SK-N-SH treated with all-trans-retinoic acid at 6 μM for 48 hours (cell line): ENCODE measurements at regions not wholly inside any gene's neighbourhood (a gene's known extent, or its start where the extent isn't known, plus 50 kb on each side); places are given as distances from the start of the nearest gene placed in this dataset.

Experiments
- ATAC-seq: fragments of 200-7000 bp; cut with Tn5 transposase; 3 replicates; pipeline ENCODE4 v1.9.1; 2020; ENCODE audit warnings: mild to moderate bottlenecking, moderate library complexity
- ARNTL ChIP-seq: fragments of 450-650 bp; formaldehyde crosslinking; IDR thresholded peaks from 2 replicates; pipeline ENCODE4 v1.5.0; 2020; ENCODE audit warnings: low read depth, mild to moderate bottlenecking, moderate library complexity, borderline replicate concordance
- BACH2 ChIP-seq: fragments of 250-450 bp; sonication (Bioruptor Pico); IDR thresholded peaks from 2 replicates; pipeline ENCODE4 v1.9.0; 2021; ENCODE audit warnings: mild to moderate bottlenecking, borderline replicate concordance
- CSDC2 ChIP-seq: fragments of 250-450 bp; sonication (Bioruptor Pico); IDR thresholded peaks from 2 replicates; pipeline ENCODE4 v1.5.0; 2020; ENCODE audit warnings: mild to moderate bottlenecking, moderate library complexity
- ESRRG ChIP-seq: fragments of 250-450 bp; sonication (Bioruptor Pico); IDR thresholded peaks from 2 replicates; pipeline ENCODE4 v1.6.1; 2021; ENCODE audit warnings: mild to moderate bottlenecking
- GLIS3 ChIP-seq: fragments of 250-450 bp; sonication (Bioruptor Pico); IDR thresholded peaks from 2 replicates; pipeline ENCODE4 v1.5.0; 2020; ENCODE audit warnings: mild to moderate bottlenecking, moderate library complexity
- ISL1 ChIP-seq: fragments of 250-450 bp; sonication (Bioruptor Pico); IDR thresholded peaks from 2 replicates; pipeline ENCODE4 v2.1.2; 2022; ENCODE audit warnings: mild to moderate bottlenecking, moderate library complexity
- OSR1 ChIP-seq: fragments of 250-450 bp; sonication (Bioruptor Pico); IDR thresholded peaks from 2 replicates; pipeline ENCODE4 v1.8.0; 2022; ENCODE audit warnings: moderate library complexity, mild to moderate bottlenecking, inconsistent platforms
- PPARA ChIP-seq: fragments of 250-450 bp; sonication (Bioruptor Pico); IDR thresholded peaks from 2 replicates; pipeline ENCODE4 v1.5.0; 2020; ENCODE audit warnings: mild to moderate bottlenecking, borderline replicate concordance
- RARB ChIP-seq: fragments of 250-450 bp; sonication (Bioruptor Pico); IDR thresholded peaks from 2 replicates; pipeline ENCODE4 v1.8.0; 2021; ENCODE audit warnings: mild to moderate bottlenecking, moderate library complexity
- SNAI2 ChIP-seq: fragments of 250-450 bp; sonication (Bioruptor Pico); IDR thresholded peaks from 2 replicates; pipeline ENCODE4 v1.5.0; 2020; ENCODE audit warnings: mild to moderate bottlenecking, moderate library complexity
- TCF4 ChIP-seq: fragments of 250-450 bp; sonication (Bioruptor Pico); IDR thresholded peaks from 2 replicates; pipeline ENCODE4 v1.8.0; 2021; ENCODE audit warnings: mild to moderate bottlenecking, moderate library complexity, borderline replicate concordance
- TOX ChIP-seq: fragments of 250-450 bp; sonication (Bioruptor Pico); IDR thresholded peaks from 2 replicates; pipeline ENCODE4 v1.8.0; 2021; ENCODE audit warnings: mild to moderate bottlenecking, moderate library complexity, borderline replicate concordance
- ZC3H10 ChIP-seq: fragments of 250-450 bp; sonication (Bioruptor Pico); IDR thresholded peaks from 2 replicates; pipeline ENCODE4 v1.5.1; 2021; ENCODE audit warnings: mild to moderate bottlenecking, moderate library complexity
- ZFP3 ChIP-seq: fragments of 250-450 bp; sonication (Bioruptor Pico); IDR thresholded peaks from 2 replicates; pipeline ENCODE4 v1.5.0; 2020; ENCODE audit warnings: mild to moderate bottlenecking, moderate library complexity
- ZFP30 ChIP-seq: fragments of 450-650 bp; formaldehyde crosslinking; IDR thresholded peaks from 2 replicates; pipeline ENCODE4 v1.5.0; 2022; ENCODE audit warnings: mild to moderate bottlenecking, moderate library complexity
- ZNF565 ChIP-seq: fragments of 450-650 bp; formaldehyde crosslinking; conservative IDR thresholded peaks from 2 replicates; pipeline ENCODE4 v1.5.0; 2020; ENCODE audit warnings: low read depth, mild to moderate bottlenecking, moderate library complexity
- ZNF70 ChIP-seq: fragments of 450-650 bp; formaldehyde crosslinking; IDR thresholded peaks from 2 replicates; pipeline ENCODE4 v1.5.0; 2020; ENCODE audit warnings: mild to moderate bottlenecking, moderate library complexity
- ZNF8 ChIP-seq: fragments of 450-650 bp; formaldehyde crosslinking; IDR thresholded peaks from 2 replicates; pipeline ENCODE4 v1.5.0; 2020; ENCODE audit warnings: mild to moderate bottlenecking, moderate library complexity
- TF ChIP-seq, protein P1 (sequence below): fragments of 250-450 bp; sonication (Bioruptor Pico); IDR thresholded peaks from 2 replicates; pipeline ENCODE4 v1.5.1; 2020; ENCODE audit warnings: low read depth, mild to moderate bottlenecking, moderate library complexity
- TF ChIP-seq, protein P2 (sequence below): fragments of 250-450 bp; sonication (Bioruptor Pico); IDR thresholded peaks from 2 replicates; pipeline ENCODE4 v1.8.0; 2021; ENCODE audit warnings: low read depth, mild to moderate bottlenecking, moderate library complexity, borderline replicate concordance
- TF ChIP-seq, protein P3 (sequence below): fragments of 250-450 bp; sonication (Bioruptor Pico); IDR thresholded peaks from 2 replicates; pipeline ENCODE4 v1.5.0; 2020; ENCODE audit warnings: mild to moderate bottlenecking, moderate library complexity
- TF ChIP-seq, protein P4 (sequence below): fragments of 250-450 bp; sonication (Bioruptor Pico); IDR thresholded peaks from 2 replicates; pipeline ENCODE4 v1.8.0; 2020; ENCODE audit warnings: mild to moderate bottlenecking, moderate library complexity, borderline replicate concordance

DNA sequence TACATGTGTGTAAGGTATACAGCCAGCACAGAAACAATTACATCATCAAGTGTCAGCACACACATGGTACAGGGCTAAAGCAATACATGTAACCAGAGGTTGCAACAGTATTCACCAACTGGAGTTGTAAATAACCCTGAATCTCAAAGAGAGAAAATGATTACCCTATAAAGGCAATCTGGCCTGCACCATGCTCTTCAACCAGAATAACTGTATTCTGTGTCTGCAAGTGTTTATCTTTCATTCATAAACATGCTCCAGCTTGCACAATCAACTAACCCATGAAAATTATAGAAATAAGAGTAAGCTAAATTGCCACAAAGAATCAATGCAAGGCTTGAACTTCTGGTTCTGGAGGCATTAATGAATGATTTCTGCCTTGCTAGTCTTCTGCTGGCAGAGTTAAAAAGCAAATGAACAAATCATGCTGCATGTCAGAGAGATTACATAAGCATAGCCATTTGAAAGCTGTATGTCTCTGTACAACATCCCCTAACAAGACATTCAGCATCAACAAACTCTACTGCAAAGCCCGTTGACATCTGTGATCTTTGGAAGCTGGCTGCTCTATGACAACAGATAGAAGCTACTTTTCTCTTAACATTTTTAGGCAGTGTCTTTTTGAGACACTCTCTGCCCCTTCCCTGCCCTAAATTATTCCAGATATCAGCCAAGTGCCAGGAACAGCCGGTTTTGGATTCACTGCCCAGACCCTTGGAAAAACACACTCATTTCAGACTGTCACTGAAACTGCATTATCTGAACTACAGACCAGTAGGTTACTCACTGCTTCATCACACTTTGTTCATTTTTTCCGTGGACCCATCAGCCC is 871.0 kb downstream of the OTOL1 start:
- no peak for ATAC-seq
- TF ChIP-seq ZNF8 (CRISPR knock-in tag) = no peak
- no peak for TF ChIP-seq ISL1 (CRISPR knock-in tag)
- no peak for TF ChIP-seq ZFP30 (CRISPR knock-in tag)
- TF ChIP-seq, protein P1, sequence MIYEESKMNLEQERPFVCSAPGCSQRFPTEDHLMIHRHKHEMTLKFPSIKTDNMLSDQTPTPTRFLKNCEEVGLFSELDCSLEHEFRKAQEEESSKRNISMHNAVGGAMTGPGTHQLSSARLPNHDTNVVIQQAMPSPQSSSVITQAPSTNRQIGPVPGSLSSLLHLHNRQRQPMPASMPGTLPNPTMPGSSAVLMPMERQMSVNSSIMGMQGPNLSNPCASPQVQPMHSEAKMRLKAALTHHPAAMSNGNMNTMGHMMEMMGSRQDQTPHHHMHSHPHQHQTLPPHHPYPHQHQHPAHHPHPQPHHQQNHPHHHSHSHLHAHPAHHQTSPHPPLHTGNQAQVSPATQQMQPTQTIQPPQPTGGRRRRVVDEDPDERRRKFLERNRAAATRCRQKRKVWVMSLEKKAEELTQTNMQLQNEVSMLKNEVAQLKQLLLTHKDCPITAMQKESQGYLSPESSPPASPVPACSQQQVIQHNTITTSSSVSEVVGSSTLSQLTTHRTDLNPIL (CRISPR knock-in tag) = no peak
- TF ChIP-seq OSR1 = no peak
- TF ChIP-seq, protein P2, sequence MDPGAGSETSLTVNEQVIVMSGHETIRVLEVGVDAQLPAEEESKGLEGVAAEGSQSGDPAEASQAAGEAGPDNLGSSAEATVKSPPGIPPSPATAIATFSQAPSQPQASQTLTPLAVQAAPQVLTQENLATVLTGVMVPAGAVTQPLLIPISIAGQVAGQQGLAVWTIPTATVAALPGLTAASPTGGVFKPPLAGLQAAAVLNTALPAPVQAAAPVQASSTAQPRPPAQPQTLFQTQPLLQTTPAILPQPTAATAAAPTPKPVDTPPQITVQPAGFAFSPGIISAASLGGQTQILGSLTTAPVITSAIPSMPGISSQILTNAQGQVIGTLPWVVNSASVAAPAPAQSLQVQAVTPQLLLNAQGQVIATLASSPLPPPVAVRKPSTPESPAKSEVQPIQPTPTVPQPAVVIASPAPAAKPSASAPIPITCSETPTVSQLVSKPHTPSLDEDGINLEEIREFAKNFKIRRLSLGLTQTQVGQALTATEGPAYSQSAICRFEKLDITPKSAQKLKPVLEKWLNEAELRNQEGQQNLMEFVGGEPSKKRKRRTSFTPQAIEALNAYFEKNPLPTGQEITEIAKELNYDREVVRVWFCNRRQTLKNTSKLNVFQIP (CRISPR knock-in tag) = no peak
- no peak for TF ChIP-seq TOX (CRISPR knock-in tag)
- TF ChIP-seq TCF4 (CRISPR knock-in tag) = no peak

DNA sequence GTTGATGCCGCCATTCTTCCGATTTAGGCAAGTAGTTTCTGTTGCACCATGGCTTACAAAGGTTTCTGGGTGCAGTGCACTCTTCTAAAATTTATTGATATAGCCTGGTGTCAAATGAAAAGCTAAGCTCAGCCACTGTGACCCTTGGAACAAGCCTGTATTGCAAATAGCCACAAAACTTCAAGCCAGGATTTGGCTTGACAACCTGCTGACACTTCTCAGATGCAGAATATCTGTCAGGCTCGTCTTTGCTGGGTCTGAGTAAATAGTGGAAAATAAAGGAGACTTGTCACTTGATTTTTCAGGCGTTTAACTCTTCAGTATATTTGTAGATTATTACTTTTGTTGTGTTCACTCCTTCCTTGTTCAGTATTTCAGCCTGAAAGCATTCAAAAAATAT is 871.8 kb downstream of the OTOL1 start:
- no peak for TF ChIP-seq PPARA
- no peak for TF ChIP-seq RARB (CRISPR knock-in tag)
- no peak for TF ChIP-seq ARNTL (CRISPR knock-in tag)
- no peak for TF ChIP-seq ZNF565 (CRISPR knock-in tag)
- no peak for TF ChIP-seq GLIS3
- no peak for TF ChIP-seq ZNF8 (CRISPR knock-in tag)
- TF ChIP-seq, protein P3, sequence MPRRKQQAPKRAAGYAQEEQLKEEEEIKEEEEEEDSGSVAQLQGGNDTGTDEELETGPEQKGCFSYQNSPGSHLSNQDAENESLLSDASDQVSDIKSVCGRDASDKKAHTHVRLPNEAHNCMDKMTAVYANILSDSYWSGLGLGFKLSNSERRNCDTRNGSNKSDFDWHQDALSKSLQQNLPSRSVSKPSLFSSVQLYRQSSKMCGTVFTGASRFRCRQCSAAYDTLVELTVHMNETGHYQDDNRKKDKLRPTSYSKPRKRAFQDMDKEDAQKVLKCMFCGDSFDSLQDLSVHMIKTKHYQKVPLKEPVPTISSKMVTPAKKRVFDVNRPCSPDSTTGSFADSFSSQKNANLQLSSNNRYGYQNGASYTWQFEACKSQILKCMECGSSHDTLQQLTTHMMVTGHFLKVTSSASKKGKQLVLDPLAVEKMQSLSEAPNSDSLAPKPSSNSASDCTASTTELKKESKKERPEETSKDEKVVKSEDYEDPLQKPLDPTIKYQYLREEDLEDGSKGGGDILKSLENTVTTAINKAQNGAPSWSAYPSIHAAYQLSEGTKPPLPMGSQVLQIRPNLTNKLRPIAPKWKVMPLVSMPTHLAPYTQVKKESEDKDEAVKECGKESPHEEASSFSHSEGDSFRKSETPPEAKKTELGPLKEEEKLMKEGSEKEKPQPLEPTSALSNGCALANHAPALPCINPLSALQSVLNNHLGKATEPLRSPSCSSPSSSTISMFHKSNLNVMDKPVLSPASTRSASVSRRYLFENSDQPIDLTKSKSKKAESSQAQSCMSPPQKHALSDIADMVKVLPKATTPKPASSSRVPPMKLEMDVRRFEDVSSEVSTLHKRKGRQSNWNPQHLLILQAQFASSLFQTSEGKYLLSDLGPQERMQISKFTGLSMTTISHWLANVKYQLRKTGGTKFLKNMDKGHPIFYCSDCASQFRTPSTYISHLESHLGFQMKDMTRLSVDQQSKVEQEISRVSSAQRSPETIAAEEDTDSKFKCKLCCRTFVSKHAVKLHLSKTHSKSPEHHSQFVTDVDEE (CRISPR knock-in tag) = no peak
- TF ChIP-seq ZC3H10 (CRISPR knock-in tag) = no peak
- TF ChIP-seq BACH2 (CRISPR knock-in tag) = no peak
- no peak for TF ChIP-seq ISL1 (CRISPR knock-in tag)
- TF ChIP-seq CSDC2 (CRISPR knock-in tag) = no peak
- no peak for TF ChIP-seq ESRRG (CRISPR knock-in tag)
- TF ChIP-seq SNAI2 (CRISPR knock-in tag) = no peak
- TF ChIP-seq ZFP30 (CRISPR knock-in tag) = no peak
- TF ChIP-seq, all 23 proteins: peak for 0
- ATAC-seq = no peak

DNA sequence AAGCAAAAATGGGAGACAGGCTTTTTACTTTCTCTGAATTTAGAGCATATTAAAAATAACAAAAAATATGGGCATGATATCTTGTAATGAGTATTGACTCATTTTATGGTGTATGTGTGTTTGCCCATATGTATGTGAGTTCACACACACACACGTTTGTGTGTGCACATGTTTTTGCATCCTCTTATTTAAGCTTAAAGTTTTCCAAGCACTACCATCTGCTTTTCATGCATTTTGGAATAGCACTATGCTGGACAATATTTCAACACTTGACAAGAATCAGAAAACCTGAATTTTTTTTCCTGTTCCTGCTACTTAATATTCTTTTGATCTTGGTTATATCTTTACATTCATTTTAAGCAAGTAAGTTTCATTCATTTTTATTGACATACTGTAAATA is 872.7 kb downstream of the OTOL1 start:
- TF ChIP-seq BACH2 (CRISPR knock-in tag) (no peak), PPARA (no peak), ZNF565 (CRISPR knock-in tag) (no peak), ARNTL (CRISPR knock-in tag) (no peak), ISL1 (CRISPR knock-in tag) (no peak), ZNF70 (no peak), RARB (CRISPR knock-in tag) (no peak), OSR1 (no peak), ZFP3 (CRISPR knock-in tag) (no peak)
- TF ChIP-seq, protein P4, sequence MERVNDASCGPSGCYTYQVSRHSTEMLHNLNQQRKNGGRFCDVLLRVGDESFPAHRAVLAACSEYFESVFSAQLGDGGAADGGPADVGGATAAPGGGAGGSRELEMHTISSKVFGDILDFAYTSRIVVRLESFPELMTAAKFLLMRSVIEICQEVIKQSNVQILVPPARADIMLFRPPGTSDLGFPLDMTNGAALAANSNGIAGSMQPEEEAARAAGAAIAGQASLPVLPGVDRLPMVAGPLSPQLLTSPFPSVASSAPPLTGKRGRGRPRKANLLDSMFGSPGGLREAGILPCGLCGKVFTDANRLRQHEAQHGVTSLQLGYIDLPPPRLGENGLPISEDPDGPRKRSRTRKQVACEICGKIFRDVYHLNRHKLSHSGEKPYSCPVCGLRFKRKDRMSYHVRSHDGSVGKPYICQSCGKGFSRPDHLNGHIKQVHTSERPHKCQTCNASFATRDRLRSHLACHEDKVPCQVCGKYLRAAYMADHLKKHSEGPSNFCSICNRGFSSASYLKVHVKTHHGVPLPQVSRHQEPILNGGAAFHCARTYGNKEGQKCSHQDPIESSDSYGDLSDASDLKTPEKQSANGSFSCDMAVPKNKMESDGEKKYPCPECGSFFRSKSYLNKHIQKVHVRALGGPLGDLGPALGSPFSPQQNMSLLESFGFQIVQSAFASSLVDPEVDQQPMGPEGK = no peak
- TF ChIP-seq, protein P3 (CRISPR knock-in tag) = no peak

More for the DNA sequence above, 872.7 kb downstream of the OTOL1 start:
- ATAC-seq = no peak
